GM21423 (cell line): ENCODE measurements at regions not wholly inside any gene's neighbourhood (a gene's known extent, or its start where the extent isn't known, plus 50 kb on each side); places are given as distances from the start of the nearest gene placed in this dataset.

ENCODE experiments used
- ATAC-seq: cut with Tn5 transposase; IDR thresholded peaks from one replicate; pipeline ENCODE4 v1.9.1; 2021; ENCODE audit warnings: mild to moderate bottlenecking, moderate library complexity; ENCODE audit not compliant: unreplicated experiment

GRCh38 chr7:40972426-40972825 lies 730.5 kb downstream of the INHBA start:
- ATAC-seq: no peak

DNA sequence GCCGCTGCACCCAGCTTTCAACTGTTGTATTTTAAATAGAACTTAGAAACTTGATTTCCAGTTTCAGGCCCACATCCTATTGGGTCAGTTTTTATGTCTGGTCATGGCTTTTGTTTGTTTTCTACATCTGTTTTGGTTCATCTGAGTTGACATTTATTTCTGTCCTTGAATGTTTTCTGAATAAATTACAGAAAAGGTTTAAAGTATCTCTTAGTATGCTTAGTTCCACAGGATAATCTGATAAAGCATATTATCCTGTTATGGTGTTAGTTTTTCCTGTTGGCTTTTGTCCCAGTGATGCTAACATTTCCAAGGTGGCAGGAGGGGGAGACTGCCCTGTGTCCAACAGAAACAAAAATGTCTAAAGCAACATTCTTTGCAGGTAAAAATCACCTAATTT lies 733.2 kb downstream of the INHBA start:
- ATAC-seq: no peak

DNA sequence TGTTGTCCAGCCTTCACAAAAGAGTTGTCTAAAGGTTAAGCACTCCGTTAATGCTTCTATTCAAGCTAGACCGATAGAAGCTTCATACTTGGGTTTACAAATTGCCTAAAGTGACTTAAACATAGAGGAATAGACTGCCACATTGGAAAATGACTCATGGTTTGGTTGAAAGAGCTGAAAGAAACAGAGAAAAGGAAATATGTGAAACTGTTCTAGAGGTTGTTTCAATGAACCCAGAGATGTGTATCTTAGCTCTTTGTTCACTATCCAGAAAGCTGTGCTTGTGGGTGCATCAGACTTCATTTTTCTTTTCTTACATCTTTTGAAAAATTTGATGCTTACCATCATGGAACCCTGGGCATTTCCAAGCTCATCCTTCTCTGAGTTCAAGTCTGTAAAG lies 736.2 kb downstream of the INHBA start:
- ATAC-seq: no peak

DNA sequence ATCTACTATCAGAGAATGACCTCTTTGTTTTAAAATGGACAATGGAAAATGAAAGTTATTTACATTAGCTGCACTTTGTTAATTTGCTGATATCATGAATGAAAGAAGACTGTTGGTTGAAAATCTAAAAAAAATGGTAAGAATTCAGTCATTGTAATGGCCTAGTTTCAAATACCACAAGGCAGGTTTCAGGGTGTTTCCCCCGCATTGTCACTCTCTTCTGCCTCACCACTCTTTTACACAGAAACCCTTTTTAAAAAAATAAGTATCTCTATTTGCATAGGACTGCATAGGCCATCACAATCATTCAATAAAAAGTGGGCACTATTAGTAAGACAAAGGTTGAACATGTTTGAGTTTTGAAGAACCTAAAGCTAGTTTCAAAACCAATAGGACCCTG lies 737.1 kb downstream of the INHBA start:
- ATAC-seq: peak; percentile 78

- no peak for ATAC-seq
These were observed 737.9 kb downstream of the INHBA start for GRCh38 chr7:40965016-40965415.

DNA sequence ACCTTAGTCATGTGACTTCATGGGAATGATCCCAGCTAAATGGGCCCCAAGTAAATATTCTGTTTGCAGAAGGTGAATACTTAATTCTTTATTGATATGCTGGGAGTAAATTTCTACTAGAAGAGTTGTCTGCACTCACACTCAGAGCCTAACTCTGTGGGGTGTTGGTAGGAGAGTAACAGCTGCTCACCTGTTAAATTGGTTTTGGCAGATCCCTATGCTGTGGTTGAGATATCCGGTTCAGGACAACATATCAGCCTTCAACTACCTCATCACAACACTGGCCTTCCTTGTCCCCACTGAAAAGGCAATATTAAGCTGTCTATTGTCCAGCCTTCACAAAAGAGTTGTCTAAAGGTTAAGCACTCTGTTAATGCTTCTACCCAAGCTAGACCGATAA lies 738.3 kb downstream of the INHBA start:
- ATAC-seq: no peak

DNA sequence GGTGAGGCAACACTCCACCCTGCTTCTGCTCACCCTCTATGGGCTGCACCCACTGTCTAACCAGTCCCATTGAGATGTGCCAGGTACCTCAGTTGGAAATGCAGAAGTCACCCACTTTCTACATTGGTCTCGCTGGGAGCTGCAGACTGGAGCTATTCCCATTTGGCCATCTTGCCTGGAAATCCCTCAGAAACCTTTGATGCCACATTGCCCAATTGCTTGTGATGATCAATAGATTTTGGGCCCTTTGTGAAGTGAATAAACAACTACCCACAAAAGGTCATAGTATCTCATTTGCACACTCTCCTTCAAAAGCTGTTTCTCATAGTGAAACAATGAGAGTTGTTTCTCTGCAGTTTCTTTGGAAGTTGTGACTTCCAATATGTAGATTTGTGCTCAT lies 742.9 kb downstream of the INHBA start:
- no peak for ATAC-seq

DNA sequence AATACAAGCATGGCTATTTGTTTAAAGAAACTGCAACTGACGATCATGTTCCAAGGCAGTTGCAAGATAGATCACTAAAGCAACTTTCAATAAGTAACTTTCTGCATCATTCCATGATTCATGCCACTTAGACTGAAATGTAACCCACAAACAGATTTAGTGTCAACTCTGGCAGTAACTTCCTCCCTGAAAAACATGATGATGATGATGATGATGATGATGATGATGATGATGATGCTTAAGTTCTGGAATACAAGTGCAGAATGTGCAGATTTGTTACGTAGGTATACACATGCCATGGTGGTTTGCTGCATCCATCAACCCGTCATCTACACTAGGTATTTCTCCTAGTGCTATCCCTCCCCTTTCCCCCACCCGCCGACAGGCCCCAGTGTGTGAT lies 754.7 kb downstream of the INHBA start:
- no peak for ATAC-seq

DNA sequence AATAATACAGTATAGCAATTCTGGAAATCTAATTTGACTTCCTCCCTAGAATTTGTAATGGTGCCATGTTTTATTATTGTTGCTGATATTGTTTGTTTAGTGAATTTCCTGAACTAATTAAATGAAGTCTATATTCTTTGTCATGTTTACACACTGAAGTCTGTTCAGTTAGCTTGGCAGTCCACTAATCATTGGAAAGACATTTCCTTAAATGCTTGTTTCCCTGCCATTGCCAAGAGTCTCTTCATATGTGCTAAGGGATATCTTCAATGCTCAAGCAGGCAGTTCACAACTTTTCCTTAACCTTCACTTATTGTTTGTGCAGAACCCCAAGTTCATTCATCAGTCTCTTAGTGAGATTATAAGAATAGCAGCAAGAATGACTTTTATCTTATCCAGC lies 755.3 kb downstream of the INHBA start:
- no peak for ATAC-seq

DNA sequence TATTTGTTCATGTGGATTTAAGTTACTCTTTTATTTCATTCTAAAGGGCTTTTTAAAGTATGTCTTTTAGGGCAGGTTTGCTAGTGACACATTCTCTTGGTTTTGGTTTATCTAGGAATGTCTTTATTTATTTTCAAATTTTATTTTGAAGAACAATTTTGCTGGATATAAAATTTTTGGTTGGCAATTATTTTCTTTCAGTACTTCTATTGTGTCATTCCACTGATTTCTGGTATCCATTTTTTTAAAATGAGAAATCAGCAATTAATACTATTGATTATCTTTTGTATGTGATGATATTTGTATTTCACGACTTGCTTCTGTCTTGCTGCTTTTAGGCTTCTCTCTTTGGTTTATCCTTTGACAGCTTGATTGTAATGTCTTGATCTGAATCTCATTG lies 756.3 kb downstream of the INHBA start:
- ATAC-seq: no peak

GRCh38 chr7:40945788-40946187 lies 757.1 kb downstream of the INHBA start:
- ATAC-seq: no peak

- ATAC-seq: no peak
These were observed 757.8 kb downstream of the INHBA start for GRCh38 chr7:40944981-40945585.

DNA sequence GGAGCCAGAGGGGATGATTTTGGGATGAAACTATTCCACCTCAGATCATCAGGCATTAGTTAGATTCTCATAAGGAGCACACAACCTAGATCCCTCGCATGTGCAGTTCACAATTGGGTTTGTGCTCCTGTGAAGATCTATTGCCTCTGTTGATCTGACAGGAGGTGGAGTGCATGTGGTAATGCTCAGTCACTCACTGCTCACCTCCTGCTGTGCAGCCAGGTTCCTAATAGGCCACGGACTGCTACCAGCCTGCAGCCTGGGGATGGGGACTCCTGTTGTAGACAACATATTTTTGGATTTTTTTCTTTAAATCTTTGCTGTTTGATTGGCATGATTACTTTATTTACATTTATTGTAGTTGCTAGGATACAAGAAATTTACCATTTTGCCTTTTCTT lies 765.0 kb downstream of the INHBA start:
- no peak for ATAC-seq

- no peak for ATAC-seq
These were observed 767.5 kb downstream of the INHBA start for GRCh38 chr7:40935435-40935834.

DNA sequence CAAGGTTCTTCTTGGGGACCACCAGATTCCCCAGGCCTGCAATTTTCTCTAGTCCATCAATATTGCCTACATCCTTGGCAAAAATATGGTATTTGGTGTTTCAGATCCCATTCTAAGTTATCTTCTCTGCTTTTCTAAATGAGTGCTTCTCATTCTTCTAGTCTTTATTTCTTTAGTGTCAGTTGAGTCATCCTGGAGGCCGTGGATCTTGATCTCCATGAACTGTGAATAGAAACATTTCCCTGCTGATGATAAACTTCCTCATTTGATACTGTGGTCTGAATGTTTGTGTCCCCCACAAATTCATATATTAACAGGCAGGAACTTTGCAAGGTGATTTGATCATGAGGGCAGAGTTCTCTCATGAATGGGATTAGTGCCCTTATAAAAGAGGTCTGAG lies 779.3 kb downstream of the INHBA start:
- no peak for ATAC-seq

- no peak for ATAC-seq
These were observed 780.6 kb downstream of the INHBA start for GRCh38 chr7:40922316-40922670.

DNA sequence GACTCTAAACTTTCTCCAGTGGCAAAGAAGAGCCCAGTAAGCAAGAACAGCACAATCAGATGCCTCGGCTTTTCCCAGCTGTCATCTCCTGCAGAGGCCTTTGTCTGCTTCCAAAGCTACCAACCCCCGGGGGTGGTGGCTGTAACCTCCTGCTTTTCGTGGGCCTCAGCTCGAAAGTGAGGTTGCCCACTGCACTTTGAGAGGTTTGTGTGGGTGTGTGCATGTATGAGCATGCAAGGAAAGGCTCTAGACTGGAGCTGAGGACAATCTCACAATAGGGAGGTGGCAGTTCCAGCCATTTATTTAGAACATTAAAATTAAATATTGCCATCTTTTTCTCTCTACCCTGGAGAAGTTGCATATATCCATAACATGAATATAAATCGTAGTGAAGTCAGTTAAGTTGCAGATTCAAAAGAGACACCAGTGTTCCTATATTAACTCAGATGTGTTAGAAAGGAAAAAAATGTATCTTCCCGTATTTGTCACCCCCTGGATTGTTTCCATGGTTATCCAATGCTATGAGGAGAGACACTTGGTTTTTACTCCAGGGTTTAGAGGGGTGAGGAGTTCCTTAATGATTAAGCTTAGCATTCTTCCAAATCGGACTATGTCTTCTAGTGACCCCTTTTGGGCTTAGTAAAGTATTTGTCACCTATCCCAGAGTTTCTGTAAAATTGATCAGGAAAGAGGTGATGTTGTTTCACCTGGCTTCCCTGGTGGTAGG lies 781.1 kb downstream of the INHBA start:
- no peak for ATAC-seq

DNA sequence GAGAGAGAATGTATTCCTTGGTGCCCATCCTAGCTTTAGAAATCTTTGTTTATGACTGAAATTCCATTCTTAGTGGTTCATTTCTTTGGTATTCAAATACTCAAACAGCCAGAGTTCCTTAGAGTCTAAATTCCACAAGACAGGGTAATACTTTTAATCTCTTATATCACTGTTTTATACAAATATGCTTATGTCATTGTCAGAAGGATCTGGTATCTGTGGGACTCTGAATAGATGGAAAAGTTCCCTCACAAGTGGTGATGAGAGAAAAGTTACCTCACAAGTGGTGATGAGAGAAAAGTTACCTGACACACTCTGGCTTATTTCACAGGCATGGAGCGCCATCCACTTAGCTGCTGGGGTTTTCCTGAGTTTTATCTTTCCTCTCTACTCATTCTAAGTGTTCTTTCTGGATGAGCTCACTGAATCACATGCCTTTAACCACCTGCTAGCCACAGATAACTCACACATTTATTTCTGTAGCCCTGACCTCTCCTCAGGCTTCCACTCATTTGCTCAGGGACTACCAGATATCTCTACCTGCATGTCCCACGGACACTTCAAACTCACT lies 784.0 kb downstream of the SUGCT start:
- ATAC-seq: no peak

DNA sequence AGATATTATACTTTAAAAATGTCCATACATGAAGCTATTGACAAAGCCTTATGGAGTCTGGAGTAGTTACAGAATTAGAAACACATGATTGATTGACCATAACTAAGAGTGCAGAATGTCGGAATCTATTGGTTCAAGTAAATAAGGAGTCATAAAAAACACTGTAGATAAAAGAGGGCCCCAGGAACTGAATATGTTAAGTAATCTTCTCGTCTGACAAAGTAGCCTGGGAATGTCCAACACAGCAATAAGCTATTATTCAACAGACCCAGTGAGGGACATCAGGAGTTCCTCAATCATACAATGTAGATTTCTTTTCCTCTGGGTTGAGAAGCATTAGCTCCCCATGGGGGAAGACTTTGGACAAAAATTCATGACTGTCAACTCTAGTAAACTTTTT lies 782.0 kb downstream of the SUGCT start:
- ATAC-seq: no peak

GRCh38 chr7:40915071-40915470 lies 780.3 kb downstream of the SUGCT start:
- no peak for ATAC-seq
